HepG2 (cell line): ENCODE measurements at regions not wholly inside any gene's neighbourhood (a gene's known extent, or its start where the extent isn't known, plus 50 kb on each side); places are given as distances from the start of the nearest gene placed in this dataset.

ENCODE experiments used
- ATAC-seq: fragments of 200-7000 bp; cut with Tn5 transposase; 3 replicates; pipeline ENCODE4 v1.9.1; 2020; ENCODE audit warnings: mild to moderate bottlenecking, moderate library complexity
- BruUV-seq: library from RNA; stranded (reverse); fragments of 400-500 nt; replicated peaks from 2 replicates; lab custom pipeline; 2021; lab: Mats Ljungman, UMichigan
- CTCF ChIA-PET: fragments of 300-600 bp; formaldehyde crosslinking; extraction: SDS; loops from one replicate; lab custom pipeline; 2021; ENCODE audit warnings: low total read pairs, inconsistent platforms, low intra/inter-chr PET ratio; lab: Yijun Ruan, JAX
- POLR2A ChIA-PET: fragments of 350-600 bp; sonication (Branson Sonifier 250); formaldehyde crosslinking; loops from one replicate; lab custom pipeline; 2020; ENCODE audit warnings: antibody characterized with exemption, inconsistent platforms; lab: Yijun Ruan, JAX
- DNase-seq: peaks from one replicate; pipeline ENCODE4 v3.0.0-alpha.2; 2015; ENCODE audit warnings: low spot score
- FAIRE-seq: peaks from 3 replicates; lab custom pipeline; 2011; peaks lifted over from hg19 to GRCh38; lab: Jason Lieb, UNC
- H2AFZ ChIP-seq: one replicate; pipeline ENCODE4 v1.6.1; 2011; ENCODE audit warnings: low read length, inconsistent platforms
- H3K27ac ChIP-seq: fragments of 300-600 bp; 3 replicates; pipeline ENCODE4 v1.8.0; 2011; ENCODE audit warnings: mixed run types, mild to moderate bottlenecking, mixed read lengths, low read length, inconsistent platforms; ENCODE audit not compliant: insufficient read depth; ENCODE audit errors: extremely low read length
- H3K27me3 ChIP-seq, 2 experiments: fragments of 200-600 bp in 1 of 2; 2 replicates in 1 of 2; 3 replicates in 1 of 2; pipeline versions ENCODE4 v1.6.0 to v1.8.0; 2011; ENCODE audit warnings: low read length in 2 of 2, mild to moderate bottlenecking in 2 of 2, moderate library complexity in 2 of 2, inconsistent platforms in 1 of 2; ENCODE audit not compliant: insufficient read depth in 2 of 2, control insufficient read depth in 1 of 2
- H3K36me3 ChIP-seq, 2 experiments: fragments of 200-600 bp in 1 of 2; replicated peaks in 1 of 2; 2 replicates in 1 of 2; 3 replicates in 1 of 2; pipeline versions ENCODE4 v1.5.1 to v1.8.0; 2011; ENCODE audit warnings: low read length in 2 of 2, inconsistent platforms in 1 of 2; ENCODE audit not compliant: insufficient read depth in 2 of 2, control insufficient read depth in 1 of 2
- H3K4me1 ChIP-seq: 2 replicates; pipeline ENCODE4 v1.5.1; 2012; ENCODE audit warnings: low read length, inconsistent platforms; ENCODE audit not compliant: insufficient read depth
- H3K4me2 ChIP-seq: 2 replicates; pipeline ENCODE4 v1.6.0; 2011; ENCODE audit warnings: low read depth, low read length, inconsistent platforms
- H3K4me3 ChIP-seq, 3 experiments: fragments of 200-600 bp in 1 of 3; sonication (generic), shearing (Covaris generic) in 1 of 3; replicated peaks in 1 of 3; 2 replicates each; pipeline ENCODE4 v1.5.1; 2011 to 2016; ENCODE audit warnings: low read length in 3 of 3, inconsistent platforms in 2 of 3, low read depth in 2 of 3, mild to moderate bottlenecking in 2 of 3, control low read depth in 1 of 3, mixed read lengths in 1 of 3; ENCODE audit not compliant: insufficient read depth in 1 of 3
- H3K79me2 ChIP-seq: one replicate; pipeline ENCODE4 v1.6.1; 2011; ENCODE audit warnings: low read length, inconsistent platforms; ENCODE audit not compliant: insufficient read depth
- H3K9ac ChIP-seq: 2 replicates; pipeline ENCODE4 v1.6.0; 2011; ENCODE audit warnings: mild to moderate bottlenecking, low read depth, low read length, inconsistent platforms; ENCODE audit not compliant: insufficient read depth
- H3K9me3 ChIP-seq: 2 replicates; pipeline ENCODE4 v1.5.1; 2012; ENCODE audit warnings: mild to moderate bottlenecking, low read length
- H4K20me1 ChIP-seq: 2 replicates; pipeline ENCODE4 v1.6.0; 2011; ENCODE audit warnings: inconsistent platforms, mild to moderate bottlenecking, low read length, moderate library complexity; ENCODE audit not compliant: insufficient read depth
- ATF7 ChIP-seq, 2 experiments: fragments of 450-650 bp in 1 of 2; sonication (generic) in 1 of 2; formaldehyde crosslinking in 1 of 2; IDR thresholded peaks; 2 replicates each; pipeline versions ENCODE4 v1.4.0 to v1.6.1; 2016 to 2020; ENCODE audit warnings: antibody characterized with exemption in 1 of 2, mild to moderate bottlenecking in 1 of 2, missing genetic modification reagents in 1 of 2
- BORCS8-MEF2B ChIP-seq: sonication (generic); formaldehyde crosslinking; IDR thresholded peaks from 2 replicates; pipeline ENCODE4 v1.8.0; 2022; ENCODE audit warnings: mild to moderate bottlenecking, missing genetic modification reagents
- CHCHD3 ChIP-seq: sonication (generic); formaldehyde crosslinking; IDR thresholded peaks from 2 replicates; pipeline ENCODE4 v1.8.0; 2022; ENCODE audit warnings: mild to moderate bottlenecking, missing genetic modification reagents, moderate library complexity
- SP4 ChIP-seq: sonication (generic); formaldehyde crosslinking; IDR thresholded peaks from 2 replicates; pipeline ENCODE4 v1.8.1; 2023; ENCODE audit warnings: mild to moderate bottlenecking, missing genetic modification reagents
- ZNF430 ChIP-seq: sonication (generic); formaldehyde crosslinking; IDR thresholded peaks from 2 replicates; pipeline ENCODE4 v1.9.0; 2021; ENCODE audit warnings: mild to moderate bottlenecking, missing genetic modification reagents
- ZNF83 ChIP-seq: sonication (generic); formaldehyde crosslinking; IDR thresholded peaks from 2 replicates; pipeline ENCODE4 v1.4.0; 2020; ENCODE audit warnings: missing genetic modification reagents, mild to moderate bottlenecking, borderline replicate concordance
- ZSCAN25 ChIP-seq: sonication (generic); formaldehyde crosslinking; IDR thresholded peaks from 2 replicates; pipeline ENCODE4 v1.8.0; 2022; ENCODE audit warnings: mild to moderate bottlenecking, missing genetic modification reagents
- WGBS: methylation state at CpG from one replicate; pipeline ENCODE4 v1.1.6; 2017; ENCODE audit warnings: low lambda C conversion rate; 5-methylcytosine and 5-hydroxymethylcytosine counted together
- in situ Hi-C: cut with HindIII; loops from 2 replicates; pipeline ENCODE4 v1.10.0; 2017; ENCODE audit warnings: low pct_unique_long_range_greater_than_20kb; ENCODE audit not compliant: extremely low pct_ligation_motif_present
- intact Hi-C: fragments of 100-400 bp; cut with micrococcal nuclease; formaldehyde crosslinking; loops from one replicate; pipeline ENCODE4 v1.10.0; 2022; ENCODE audit not compliant: unreplicated experiment
- TF ChIP-seq, protein P1 (sequence below): sonication (generic); formaldehyde crosslinking; IDR thresholded peaks from 2 replicates; pipeline ENCODE4 v1.4.0; 2020; ENCODE audit warnings: missing genetic modification reagents, mild to moderate bottlenecking, borderline replicate concordance
- TF ChIP-seq, protein P2 (sequence below): IDR thresholded peaks from 2 replicates; pipeline ENCODE4 v1.6.1; 2012; ENCODE audit warnings: inconsistent platforms
- TF ChIP-seq, protein P3 (sequence below): sonication (generic); formaldehyde crosslinking; IDR thresholded peaks from 2 replicates; pipeline ENCODE4 v1.4.0; 2020; ENCODE audit warnings: missing genetic modification reagents

DNA sequence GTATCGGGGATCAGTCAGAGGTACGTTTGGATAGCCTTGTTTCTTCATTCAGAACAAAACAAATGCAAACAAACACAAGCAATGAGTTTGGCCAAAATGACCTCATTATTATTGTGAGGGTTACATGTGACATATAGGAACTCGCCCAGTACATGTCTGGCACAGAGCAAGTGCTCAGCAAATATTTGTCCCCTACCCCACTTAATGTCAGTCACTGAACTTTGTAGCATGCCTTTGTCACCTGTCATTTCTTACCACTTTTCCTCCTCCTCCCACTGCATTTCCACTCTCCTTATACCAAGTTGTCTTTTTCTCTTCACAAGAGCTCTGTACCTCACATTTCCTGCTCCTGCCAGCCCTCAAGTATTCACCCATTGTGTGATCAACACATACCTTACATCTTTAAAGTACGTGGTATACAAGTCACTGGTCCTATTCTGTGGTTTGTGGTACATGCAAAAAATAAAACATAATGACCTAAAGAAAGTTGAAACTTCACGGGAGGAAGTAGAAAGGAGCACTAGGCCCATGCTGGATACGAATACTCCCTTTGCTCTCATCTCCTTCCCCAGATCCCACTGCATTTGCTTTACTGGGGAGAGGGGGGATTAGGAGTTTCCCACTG lies 236.0 kb downstream of the INHBA start:
- Histone ChIP-seq H3K9me3 (peaks cover 5% of the 10 kb centered on the region), H3K36me3 (no peaks in the 10 kb centered on the region), H3K79me2 (no peaks in the 10 kb centered on the region), H3K4me2 (no peak overlapping the region), H3K27me3 (no peaks in the 10 kb centered on the region), H2AFZ (no peak overlapping the region), H3K4me1 (no peaks in the 10 kb centered on the region), H3K9ac (no peak overlapping the region), H4K20me1 (no peaks in the 10 kb centered on the region), H3K4me3 (no peak overlapping the region), H3K27ac (no peak overlapping the region)
- no peak for FAIRE-seq
- intact Hi-C loops (no loop called here), in situ Hi-C loops (no loop called here)
- no TSS peak for BruUV-seq
- ATAC-seq, result no peak
- TF ChIP-seq ATF7 (IDR thresholded peaks at IDR 0.05) (0 out of 2 replicates have a peak, but pooled peaks have one; percentile 22), ATF7 (CRISPR knock-in tag; IDR thresholded peaks at IDR 0.05) (no peak)
- TF ChIP-seq, protein P1, sequence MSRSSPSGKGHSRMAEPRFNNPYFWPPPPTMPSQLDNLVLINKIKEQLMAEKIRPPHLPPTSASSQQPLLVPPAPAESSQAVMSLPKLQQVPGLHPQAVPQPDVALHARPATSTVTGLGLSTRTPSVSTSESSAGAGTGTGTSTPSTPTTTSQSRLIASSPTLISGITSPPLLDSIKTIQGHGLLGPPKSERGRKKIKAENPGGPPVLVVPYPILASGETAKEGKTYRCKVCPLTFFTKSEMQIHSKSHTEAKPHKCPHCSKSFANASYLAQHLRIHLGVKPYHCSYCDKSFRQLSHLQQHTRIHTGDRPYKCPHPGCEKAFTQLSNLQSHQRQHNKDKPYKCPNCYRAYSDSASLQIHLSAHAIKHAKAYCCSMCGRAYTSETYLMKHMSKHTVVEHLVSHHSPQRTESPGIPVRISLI, result no peak
- ChIA-PET POLR2A (no interaction called here), CTCF (no interaction called here)
- 8% methylated on average over 6 of the region's 6 CpGs for WGBS
- peak; percentile 3 for DNase-seq

DNA sequence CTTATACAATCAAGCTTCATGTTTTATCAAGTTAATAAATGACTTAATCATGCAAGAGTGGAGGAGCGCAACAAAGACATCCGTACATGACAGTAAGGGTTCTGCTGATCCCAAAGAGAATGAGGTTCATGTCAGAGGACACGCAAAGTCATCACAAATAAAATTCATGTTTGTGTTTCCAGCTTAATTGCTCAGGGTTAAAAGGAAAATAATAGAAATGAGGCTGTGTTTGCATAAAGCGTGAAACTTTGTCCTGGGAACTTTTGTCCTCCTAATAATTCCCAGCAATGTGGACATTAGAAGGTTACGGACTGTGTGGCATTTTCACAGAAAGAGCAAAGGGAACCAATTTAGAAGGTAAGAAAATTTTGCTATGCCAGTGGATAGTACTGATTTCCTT lies 237.3 kb downstream of the INHBA start:
- Histone ChIP-seq H3K79me2 (no peaks in the 10 kb centered on the region), H3K27me3 (no peaks in the 10 kb centered on the region), H3K4me1 (no peaks in the 10 kb centered on the region), H3K36me3 (no peaks in the 10 kb centered on the region), H2AFZ (no peak overlapping the region), H3K4me2 (no peak overlapping the region), H3K9me3 (peaks cover 18% of the 10 kb centered on the region), H3K4me3 (no peak overlapping the region), H3K27ac (no peak overlapping the region), H4K20me1 (no peaks in the 10 kb centered on the region), H3K9ac (no peak overlapping the region)
- intact Hi-C loops (no loop called here), in situ Hi-C loops (no loop called here)
- POLR2A ChIA-PET, result no interaction called here
- no TSS peak for BruUV-seq
- no peak for DNase-seq
- no peak for ATAC-seq
- CTCF ChIA-PET, result no interaction called here
- 23% methylated on average over 5 of the region's 5 CpGs for WGBS
- no peak for FAIRE-seq
- TF ChIP-seq ZSCAN25 (CRISPR knock-in tag) (no peak), BORCS8-MEF2B (CRISPR knock-in tag) (no peak), SP4 (CRISPR knock-in tag) (no peak), ZNF83 (CRISPR knock-in tag) (no peak), ZNF430 (CRISPR knock-in tag) (no peak), CHCHD3 (CRISPR knock-in tag) (no peak)
- TF ChIP-seq, protein P2, sequence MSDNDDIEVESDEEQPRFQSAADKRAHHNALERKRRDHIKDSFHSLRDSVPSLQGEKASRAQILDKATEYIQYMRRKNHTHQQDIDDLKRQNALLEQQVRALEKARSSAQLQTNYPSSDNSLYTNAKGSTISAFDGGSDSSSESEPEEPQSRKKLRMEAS, result no peak
- TF ChIP-seq, protein P3, sequence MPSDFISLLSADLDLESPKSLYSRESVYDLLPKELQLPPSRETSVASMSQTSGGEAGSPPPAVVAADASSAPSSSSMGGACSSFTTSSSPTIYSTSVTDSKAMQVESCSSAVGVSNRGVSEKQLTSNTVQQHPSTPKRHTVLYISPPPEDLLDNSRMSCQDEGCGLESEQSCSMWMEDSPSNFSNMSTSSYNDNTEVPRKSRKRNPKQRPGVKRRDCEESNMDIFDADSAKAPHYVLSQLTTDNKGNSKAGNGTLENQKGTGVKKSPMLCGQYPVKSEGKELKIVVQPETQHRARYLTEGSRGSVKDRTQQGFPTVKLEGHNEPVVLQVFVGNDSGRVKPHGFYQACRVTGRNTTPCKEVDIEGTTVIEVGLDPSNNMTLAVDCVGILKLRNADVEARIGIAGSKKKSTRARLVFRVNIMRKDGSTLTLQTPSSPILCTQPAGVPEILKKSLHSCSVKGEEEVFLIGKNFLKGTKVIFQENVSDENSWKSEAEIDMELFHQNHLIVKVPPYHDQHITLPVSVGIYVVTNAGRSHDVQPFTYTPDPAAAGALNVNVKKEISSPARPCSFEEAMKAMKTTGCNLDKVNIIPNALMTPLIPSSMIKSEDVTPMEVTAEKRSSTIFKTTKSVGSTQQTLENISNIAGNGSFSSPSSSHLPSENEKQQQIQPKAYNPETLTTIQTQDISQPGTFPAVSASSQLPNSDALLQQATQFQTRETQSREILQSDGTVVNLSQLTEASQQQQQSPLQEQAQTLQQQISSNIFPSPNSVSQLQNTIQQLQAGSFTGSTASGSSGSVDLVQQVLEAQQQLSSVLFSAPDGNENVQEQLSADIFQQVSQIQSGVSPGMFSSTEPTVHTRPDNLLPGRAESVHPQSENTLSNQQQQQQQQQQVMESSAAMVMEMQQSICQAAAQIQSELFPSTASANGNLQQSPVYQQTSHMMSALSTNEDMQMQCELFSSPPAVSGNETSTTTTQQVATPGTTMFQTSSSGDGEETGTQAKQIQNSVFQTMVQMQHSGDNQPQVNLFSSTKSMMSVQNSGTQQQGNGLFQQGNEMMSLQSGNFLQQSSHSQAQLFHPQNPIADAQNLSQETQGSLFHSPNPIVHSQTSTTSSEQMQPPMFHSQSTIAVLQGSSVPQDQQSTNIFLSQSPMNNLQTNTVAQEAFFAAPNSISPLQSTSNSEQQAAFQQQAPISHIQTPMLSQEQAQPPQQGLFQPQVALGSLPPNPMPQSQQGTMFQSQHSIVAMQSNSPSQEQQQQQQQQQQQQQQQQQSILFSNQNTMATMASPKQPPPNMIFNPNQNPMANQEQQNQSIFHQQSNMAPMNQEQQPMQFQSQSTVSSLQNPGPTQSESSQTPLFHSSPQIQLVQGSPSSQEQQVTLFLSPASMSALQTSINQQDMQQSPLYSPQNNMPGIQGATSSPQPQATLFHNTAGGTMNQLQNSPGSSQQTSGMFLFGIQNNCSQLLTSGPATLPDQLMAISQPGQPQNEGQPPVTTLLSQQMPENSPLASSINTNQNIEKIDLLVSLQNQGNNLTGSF (CRISPR knock-in tag), result no peak
